ENCODE measurements at regions not wholly inside any gene's neighbourhood (a gene's known extent, or its start where the extent isn't known, plus 50 kb on each side); places are given as distances from the start of the nearest gene placed in this dataset.
A peak's percentile ranks its signal among the peaks of the same experiment; 100 is the strongest.

DNA sequence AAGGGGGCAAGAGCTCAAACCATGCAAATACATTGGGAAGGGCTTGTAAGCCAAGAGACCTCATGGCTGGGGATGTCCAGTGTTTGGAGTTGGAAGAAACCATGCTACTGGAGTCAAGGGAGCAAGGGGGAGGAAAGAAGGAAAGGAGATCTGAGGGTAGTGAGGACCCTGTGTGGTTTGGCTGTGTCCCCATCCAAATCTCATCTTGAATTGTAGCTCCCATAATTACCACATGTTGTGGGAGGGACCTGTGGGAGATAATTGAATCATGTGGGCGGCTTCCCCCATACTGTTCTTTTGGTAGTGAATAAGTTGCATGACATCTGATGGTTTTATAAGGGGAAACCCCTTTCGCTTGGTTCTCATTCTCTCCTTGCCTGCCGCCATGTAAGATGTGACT is 56.5 kb upstream of the ADRB1 start:
- H3K4me3 ChIP-seq (replicated peaks; ENCODE audit: low read depth, low read length) = no peak overlapping the region
- no peak for DNase-seq (ENCODE audit: extremely low read depth, low read depth)
- TF ChIP-seq CTCF (IDR thresholded peaks at IDR 0.05; ENCODE audit: low read depth, low read length, missing control alignments) = no peak

- no peak overlapping the region for H3K4me3 ChIP-seq (replicated peaks; ENCODE audit: low read depth, low read length)
- no peak for TF ChIP-seq CTCF (IDR thresholded peaks at IDR 0.05; ENCODE audit: low read depth, low read length, missing control alignments)
- no peak for DNase-seq (ENCODE audit: extremely low read depth, low read depth)
These were observed 55.9 kb upstream of the ADRB1 start for GRCh38 chr10:113987805-113988204.

DNA sequence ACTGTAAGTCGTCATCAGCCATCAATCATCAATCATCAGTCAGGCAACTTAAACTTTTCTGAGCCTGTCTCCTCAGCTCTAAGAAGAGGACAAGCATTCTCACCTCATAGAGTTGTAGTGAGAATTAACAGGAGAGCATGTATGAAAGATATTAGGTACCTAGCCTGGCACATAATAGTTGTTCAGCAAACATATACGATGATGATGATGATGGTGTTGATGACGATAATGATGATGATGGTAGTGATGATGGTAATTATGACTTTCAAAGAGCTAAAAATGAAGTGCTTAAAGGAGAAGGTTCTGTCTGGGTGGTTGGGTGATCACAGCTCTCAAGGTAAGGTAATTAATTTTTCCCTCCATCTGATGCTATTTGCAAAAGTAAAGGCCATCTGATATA is 55.1 kb upstream of the ADRB1 start:
- no peak for DNase-seq (ENCODE audit: extremely low read depth, low read depth)
- no peak overlapping the region for H3K4me3 ChIP-seq (replicated peaks; ENCODE audit: low read depth, low read length)
- TF ChIP-seq CTCF (IDR thresholded peaks at IDR 0.05; ENCODE audit: low read depth, low read length, missing control alignments) = no peak

DNA sequence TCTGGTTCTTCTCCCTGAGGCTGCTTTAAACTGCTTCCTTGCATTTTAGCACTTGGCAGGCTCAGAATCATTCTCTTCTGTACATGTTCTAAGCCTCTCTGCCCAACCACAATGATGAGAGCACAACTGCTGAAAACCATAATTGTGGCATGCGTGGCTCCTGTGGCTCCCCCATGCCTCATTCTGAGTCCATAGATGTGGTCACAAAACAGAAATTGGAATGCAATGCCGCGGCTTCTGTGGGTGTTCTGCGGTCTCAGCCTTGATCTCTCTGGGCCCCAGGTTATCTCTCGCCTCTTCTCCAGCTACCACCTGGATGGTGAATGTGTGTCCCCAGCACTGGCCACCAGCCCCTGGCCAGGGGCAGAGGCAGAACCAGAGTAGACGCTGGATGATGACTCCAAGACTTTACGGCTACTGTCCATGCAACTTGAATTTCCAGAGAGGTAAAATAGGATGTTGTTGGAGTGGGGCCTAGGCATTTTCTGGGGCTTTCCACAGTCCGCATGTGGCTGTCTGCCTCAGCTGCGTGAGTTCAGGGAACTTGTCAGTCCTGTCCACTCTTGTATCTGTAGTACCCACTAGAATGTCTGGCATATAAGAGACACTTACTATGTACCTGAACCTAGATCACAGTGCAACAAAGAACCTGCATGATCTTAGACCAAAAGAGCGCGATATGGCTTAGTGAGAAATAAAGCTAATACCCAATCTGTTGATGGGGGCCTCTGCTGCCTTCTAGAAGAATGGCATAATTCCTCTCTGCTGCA is 52.4 kb upstream of the ADRB1 start:
- no peak for TF ChIP-seq CTCF (IDR thresholded peaks at IDR 0.05; ENCODE audit: low read depth, low read length, missing control alignments)
- no peak for DNase-seq (ENCODE audit: extremely low read depth, low read depth)
- H3K4me3 ChIP-seq (replicated peaks; ENCODE audit: low read depth, low read length) = no peak overlapping the region

DNA sequence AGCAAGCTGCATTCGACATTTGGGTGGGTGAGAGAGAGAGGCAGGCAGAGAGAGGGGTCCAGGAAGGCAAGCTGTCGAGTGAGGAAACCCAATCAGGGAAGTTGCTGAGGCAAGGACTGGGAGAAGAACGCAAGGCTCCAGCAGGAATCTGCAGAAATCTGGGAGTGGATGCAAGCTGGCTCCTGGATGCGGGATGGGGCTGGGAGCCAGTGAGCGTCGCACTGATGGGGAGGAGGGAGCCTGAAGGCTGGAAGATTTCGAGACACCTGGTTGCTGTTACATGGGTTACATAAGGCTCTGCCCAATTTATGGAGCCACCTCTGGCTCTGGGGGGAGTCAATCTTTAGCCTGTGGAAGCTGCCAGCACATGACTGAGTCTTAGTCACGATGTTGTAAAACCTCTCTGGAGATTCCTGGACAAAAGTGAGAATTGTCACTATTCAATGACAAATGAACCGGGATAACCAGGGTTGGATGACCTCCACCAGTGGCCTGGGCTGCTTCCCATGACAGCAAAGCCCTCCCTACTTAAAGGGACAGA is 51.1 kb upstream of the ADRB1 start:
- no peak overlapping the region for H3K4me3 ChIP-seq (replicated peaks; ENCODE audit: low read depth, low read length)
- no peak for TF ChIP-seq CTCF (IDR thresholded peaks at IDR 0.05; ENCODE audit: low read depth, low read length, missing control alignments)
- DNase-seq (ENCODE audit: extremely low read depth, low read depth) = peak; percentile 65

GRCh38 chr10:113993489-113993991 is 50.1 kb upstream of the ADRB1 start:
- DNase-seq (ENCODE audit: extremely low read depth, low read depth) = peak; percentile 90
- TF ChIP-seq CTCF (IDR thresholded peaks at IDR 0.05; ENCODE audit: low read depth, low read length, missing control alignments) = peak; percentile 13
- no peak overlapping the region for H3K4me3 ChIP-seq (replicated peaks; ENCODE audit: low read depth, low read length)

All from HFF-Myc (cell line).